GM21825 (cell line): ENCODE measurements at regions not wholly inside any gene's neighbourhood (a gene's known extent, or its start where the extent isn't known, plus 50 kb on each side); places are given as distances from the start of the nearest gene placed in this dataset.

Source experiments
- ATAC-seq: cut with Tn5 transposase; IDR thresholded peaks from one replicate; pipeline ENCODE4 v1.9.1; 2021; ENCODE audit warnings: mild to moderate bottlenecking, moderate library complexity; ENCODE audit not compliant: unreplicated experiment

DNA sequence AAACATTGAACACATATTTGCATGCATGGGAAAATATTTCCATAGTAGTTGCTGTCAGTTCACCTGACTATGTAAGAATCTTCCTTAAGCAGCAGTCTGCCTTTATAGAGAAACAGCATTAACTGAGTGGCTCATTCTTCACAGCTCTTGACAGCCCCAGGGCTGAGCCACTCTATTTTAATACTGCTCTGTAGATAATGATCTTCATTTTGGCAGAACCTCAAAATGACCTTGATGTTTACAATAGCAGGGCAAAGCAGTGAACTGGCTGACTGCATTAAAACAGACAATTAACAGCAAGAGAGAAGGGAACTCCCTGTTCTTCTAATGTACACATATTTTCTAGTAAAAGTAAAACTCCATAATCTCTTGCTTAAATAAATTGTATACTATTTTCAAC, 580.6 kb upstream of the SOX11 start:
- no peak for ATAC-seq

DNA sequence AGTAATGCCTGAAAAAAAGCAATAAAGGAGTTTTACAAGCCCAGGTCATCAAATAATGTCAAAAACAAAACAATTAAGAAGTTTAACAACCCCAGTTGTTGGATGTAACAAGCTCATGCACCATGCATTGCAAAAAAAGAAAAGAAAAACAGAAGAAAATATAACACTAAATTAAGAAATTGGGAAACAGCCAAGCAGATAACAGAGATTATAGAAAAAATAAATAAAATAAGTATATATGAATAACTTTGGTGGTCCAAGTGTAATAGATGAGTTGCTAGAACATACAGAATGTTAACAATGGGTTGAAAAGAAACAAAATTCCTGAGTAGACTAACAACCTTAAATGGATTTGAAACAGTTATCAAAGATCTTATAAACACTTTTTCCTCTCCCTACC, 573.1 kb upstream of the SOX11 start:
- ATAC-seq, result no peak

DNA sequence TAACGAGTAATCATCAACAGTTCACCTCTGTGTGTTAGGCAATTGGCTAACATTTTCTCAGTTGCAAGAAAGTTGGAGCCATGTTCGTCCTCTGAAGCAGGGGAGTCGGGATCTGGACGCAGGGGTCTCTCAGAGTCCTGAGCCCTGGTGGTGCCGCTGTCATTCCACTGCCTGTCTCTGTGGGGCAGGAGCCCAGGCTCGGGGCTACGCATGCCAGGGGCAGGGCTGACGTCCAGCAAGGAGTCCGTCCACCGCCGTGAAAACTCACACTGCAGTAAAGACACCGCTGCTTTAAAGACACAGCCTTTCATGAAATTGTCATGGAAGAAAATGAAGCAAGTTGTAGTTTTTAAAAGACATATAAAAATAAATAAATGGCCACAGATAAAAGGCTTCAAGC, 571.1 kb upstream of the SOX11 start:
- no peak for ATAC-seq

DNA sequence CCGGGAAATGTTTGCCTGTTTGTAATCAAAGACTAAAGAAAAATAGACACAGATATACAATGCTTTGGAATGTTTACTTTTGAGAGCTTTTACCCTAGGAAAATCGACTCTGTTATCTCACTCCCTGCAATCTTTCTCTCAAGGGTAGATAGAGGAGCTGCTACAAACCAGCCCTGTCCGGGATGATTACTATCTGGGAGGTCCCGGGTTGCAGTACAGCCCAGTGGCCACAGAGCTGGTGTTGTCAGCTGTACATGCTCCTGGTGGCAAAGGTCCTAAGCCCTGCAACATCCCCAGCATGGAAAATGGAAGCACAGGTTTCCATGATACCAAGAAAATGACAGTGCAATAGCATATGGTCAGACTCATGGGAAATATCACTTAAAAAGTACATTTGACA, 570.5 kb upstream of the SOX11 start:
- no peak for ATAC-seq

DNA sequence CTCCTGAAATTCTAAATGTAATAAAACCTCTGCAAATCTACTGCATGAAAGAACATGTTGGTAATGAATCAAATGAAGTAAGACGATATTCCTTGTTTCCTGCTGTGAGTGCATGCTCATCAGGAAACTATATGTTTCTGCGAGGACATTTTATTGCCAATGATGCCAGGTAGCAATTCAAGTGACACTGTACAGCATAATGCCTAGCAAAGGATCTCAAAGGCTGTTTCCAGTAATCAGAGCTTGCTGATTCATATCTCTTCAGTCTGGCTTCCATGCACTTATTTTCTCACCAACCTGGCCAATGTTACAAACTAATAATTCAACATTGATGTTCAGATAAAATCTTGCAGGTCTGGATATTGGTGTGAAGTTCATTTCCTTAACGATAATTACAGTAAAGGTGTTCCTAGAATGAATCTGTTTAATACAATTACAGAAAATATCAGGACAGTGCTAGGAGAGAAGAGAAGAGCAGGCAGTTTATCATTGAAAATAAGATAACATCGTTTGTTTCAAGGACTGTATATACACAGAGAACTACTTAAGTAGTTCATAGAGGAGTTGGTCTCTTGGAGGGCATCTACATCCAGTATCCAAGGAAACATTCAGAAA, 568.5 kb upstream of the SOX11 start:
- no peak for ATAC-seq

DNA sequence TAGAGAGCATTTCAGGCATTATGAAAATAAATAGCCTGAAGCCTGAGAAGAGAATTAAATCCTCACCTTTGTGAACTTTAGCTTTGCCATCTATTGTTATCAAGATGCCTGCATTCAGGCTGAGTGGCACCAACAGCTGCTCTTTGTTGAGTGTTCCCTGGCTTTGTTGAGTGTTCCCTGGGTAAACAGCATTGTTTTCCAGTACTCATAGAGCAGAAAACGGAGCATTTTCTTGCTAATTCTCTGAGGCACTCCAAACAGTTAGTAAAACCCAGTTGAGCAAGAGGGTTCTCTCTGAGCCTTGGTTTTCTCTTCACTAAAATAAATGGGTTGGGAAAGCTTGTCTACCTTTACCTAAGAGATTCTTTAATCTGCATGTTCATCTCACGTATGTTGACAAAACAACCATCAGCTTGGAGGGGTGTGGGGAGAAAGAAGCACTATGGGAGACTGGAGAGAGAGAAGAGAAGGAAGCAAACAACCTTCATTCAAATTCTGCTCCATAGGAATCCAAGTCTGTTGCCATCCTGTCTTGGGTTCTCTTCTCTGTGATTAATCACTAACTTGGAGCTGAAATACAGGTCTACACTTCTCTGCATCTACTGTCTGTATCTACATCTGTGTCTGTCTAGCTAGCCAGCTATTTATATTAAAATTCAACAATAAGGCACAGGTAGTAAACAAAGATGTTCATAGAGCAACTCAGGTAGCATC, 567.0 kb upstream of the SOX11 start:
- ATAC-seq, result no peak

DNA sequence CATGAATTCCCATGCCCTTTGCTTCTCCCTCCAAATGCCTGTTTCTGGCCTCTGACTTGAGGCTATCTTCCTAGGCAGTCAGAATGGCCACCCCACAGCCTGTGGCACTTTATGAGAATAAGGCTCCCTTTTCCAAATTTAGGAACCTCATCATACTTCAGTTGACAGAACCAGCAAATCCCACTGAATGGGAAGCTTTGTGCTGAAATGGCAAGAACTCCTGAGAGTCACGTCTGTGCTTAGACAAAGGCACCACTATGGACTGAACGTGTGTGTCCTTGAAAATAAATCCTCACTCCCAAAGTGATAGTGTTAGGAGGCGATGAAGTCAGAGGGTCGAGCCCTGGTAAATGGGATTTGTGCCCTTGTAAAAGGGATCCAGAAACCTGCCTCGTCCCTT, 559.9 kb upstream of the SOX11 start:
- no peak for ATAC-seq

DNA sequence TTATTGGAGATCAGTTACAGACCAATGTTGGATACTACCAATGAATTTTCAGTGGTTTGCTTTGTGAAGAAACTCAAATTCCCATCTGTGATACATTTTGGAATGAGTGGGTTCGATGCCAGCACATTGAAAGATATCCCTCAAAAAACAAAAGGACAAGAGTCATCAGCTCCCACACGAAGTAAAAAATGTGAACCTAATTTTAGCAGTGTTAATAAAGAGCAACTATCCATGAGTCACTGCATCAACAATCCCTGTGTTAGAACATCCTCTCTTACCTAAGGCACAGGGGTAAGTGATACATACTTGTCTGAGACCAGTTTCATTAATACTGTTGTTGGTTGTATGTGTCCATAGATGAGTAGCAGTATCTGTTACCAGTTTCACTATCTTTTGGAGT, 551.8 kb upstream of the SOX11 start:
- no peak for ATAC-seq

DNA sequence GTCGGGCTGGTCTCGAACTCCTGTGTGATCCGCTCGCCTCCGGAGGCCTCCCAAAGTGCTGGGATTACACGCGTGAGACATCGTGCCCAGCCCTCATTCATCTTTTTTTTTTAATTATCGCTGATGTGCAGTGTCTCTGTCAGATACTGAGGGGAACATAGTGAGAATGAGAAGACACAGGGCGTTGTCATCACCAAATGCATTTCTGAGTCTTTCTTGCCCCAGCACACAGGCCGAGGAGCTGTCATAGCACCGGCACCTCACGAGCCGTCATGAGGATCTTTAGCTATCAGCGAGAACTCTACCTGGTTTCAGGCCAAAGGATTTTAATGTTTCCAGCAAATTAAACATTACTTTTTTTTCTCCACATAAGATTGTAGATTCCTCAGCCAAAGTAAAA, 548.0 kb upstream of the SOX11 start:
- ATAC-seq, result no peak

DNA sequence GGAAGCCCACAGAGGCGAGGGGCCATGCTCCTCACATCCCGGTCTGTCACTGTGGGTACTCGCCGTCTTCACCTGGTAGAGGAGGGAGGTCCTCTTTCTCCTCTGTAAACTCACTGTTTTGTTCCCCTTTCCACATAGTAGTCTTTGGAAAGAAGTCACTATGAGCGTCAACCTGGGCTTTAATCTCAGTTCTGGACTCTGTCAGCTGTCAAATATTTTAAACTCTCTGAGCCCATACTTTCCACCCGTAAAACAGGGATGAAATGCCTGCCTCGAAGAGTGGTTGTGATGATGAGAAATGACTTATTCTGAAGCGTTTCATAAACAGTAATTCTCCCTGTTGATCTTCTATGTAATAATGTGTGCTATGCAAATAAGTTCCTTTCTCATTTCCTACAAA, 547.1 kb upstream of the SOX11 start:
- ATAC-seq, result no peak

DNA sequence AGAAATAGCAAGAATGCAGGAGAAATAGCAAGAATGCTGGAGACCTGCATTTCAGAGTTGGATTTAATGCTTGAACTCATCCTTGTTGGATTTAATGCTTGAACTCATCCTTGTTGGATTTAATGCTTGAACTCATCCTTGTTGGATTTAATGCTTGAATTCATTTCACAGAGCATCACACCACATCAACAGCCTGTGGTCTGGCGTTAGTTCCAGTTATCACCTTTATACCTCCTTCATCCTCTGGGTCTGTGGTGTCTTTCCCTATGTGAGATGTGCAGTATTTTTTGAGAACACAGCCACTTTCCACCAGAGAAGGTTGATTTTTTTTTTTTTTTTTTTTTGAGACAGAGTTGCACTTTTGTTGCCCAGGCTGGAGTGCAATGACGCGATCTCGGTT, 546.4 kb upstream of the SOX11 start:
- no peak for ATAC-seq

DNA sequence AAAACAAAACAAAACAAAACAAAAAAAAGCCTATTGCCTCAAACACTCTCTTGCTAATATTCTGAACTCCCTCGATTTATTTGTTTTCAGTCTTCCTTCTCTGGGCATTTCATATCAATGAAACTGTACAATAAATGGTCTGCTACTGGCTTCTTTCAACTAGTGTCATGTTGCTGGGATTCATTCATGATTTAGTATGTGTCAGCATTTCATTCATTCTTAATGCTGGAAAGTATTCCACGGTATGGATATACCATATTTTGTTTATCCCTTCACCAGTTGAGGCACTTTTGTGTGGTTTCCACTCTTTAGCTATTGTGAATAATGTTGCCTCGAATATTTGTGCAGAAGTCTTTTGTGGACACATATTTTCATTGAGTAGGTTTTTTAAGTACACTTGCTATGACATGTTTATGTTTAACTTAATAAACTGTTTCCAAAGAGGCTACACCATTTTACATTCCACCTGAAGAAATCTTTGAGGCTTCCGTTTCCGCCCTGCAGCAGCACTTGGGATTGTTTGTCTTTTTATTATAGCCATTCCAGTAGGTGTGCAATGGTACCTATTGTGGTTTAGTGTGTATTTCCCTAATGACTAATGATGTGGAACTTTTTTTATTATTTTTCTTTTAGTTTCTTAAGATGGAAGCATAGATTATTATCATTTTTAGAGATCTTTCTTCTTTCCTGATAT, 543.6 kb upstream of the SOX11 start:
- no peak for ATAC-seq

DNA sequence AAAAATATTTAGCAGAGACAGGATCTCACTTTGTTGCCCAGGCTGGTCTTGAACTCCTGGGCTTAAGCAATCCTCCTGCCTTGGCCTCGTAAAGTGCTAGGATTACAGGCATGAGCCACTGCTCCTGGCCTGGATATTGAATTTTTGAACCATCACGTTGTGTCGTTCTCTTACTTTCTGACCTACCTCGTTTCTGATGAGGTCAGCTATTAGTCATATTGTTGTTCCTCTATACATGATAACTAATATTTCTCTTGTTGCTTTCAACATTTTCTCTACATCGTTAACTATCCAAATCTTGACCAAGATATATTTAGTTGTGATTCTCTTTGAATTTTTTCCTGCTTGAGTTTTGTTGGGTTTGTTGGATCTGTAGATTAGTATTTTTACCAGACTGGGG, 541.3 kb upstream of the SOX11 start:
- ATAC-seq, result no peak

DNA sequence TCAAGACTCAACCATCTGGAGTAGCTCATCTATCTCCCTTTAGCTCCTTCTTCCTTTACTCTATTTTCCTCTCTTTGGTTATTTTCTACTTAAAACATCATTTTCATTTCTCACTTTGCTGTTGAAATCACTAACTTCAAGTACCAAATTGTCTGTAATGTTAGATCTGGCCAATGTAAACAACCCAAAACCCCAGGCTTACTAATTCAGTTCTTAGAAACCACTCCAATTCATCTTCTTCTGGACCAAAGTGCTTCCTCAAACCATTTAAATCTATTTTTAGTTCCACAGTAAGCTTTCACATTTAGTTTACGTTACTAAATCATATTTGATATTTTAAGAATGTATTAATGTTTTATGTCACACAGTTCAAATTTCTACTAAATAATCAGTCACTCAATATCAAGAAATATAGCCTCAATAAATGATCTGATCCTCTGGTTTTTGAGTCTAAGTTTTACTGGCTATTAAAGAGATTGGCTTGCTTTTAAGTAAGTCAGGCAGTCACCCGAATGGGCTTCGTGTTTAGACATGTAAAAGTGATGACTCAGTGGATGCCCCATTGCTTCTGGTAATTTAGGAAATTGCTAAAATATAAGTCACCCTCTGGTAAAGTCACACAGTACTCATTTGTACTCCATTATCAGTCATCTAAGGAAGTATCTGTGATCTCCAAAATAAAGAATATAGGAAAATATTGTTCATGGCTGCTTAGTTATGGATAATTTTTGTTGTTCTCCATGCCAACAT, 527.2 kb upstream of the SOX11 start:
- ATAC-seq, result no peak

DNA sequence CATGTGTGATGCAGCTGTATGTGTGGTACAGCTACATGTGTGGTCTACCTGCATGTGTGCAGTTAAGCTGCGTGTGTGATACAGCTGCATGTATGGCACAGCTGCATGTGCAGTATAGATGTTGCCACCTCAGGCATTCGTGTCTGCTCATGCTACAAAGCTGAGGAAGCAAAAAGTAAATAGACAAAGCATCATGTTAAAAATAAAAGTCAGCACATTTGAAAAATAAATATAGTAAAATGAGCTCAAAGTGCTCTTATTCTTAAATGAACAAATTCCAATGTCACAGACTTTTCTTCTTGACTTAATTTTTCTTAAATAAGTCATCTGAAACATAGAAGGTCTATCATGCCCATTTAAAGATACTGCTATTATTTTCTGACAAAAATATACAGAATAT, 519.3 kb upstream of the SOX11 start:
- ATAC-seq, result no peak

DNA sequence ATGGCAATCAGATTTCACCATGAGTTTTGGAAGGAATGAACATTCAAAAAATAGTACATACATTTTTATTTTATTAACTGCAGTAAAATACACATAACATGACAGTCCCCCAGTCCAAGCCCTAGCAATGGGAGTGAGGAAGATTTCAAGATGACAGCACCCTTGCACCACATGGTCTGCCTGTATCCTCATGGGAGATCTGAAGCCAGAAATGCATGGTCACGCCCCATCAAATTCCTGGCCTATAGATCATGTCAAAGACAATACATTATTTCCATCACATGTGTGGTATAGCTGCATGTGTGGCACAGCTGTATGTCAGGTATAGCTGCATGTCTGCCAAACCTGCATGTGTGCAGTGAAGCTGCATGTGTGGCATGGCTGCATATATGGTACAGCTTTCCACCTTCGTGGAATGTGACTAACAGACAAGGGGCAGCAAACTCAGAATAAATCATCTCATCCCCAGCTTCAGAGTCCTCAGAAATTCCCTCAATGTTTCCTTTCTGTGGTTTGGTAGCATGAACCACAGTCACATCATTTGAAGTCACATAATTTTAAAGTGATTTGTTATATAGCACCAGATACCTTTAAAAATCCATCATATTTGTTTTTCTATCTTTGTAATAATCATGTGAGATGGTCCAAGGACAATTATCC, 518.2 kb upstream of the SOX11 start:
- no peak for ATAC-seq

DNA sequence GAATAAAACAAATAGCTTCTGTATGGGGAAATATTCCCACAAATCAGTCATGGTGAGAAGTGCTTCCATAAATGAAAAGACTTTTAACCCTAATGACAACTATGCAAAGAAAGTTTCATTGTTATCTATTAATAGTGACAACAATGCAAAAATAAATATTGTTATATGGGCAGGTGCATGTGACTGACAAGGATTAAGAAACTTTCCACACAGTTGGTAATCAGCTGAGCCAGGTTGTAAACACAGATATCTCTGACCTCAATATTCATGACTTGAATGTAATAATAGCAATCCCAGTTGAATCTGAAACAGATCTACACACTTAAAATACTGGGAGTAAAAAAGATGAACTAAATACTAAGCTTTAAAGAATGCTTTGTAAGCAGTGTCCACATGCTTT, 517.0 kb upstream of the SOX11 start:
- ATAC-seq, result no peak

DNA sequence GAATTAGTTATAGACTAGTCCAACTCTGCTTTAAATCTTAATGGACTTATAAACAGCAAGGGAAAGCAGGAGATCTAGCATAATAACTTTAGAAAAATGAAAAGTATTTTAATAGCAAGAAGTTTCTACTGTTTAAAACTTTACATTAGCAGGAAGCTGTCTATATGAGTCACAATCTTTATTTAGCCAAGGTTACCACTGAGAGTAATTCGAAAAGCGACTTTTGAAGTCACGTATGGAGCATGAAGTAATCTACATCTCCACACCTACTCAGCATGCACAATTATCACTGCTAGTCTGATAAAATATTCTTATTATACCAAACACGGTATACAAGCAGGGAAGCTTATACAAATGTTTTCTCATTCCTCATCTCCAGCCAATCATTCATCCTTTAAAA, 515.4 kb upstream of the SOX11 start:
- no peak for ATAC-seq

DNA sequence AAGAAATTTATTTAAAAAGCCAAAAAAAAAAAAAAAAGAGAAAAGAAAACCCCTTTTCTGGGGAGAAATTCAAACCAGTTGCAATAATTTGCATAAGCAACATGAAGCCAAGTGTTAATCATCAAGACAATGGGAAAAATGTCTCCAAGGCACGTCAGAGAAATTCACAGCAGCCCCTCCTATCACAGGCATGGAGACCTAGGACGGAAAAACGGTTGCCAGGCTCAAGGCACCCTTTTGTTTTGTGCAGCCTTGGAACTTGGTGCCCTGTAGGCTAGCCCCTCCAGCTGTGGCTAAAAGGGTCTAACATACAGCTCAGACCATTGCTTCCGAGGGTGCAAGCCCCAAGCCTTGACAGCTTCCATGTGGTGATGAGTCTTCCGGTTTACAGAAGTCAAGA, 509.2 kb upstream of the SOX11 start:
- no peak for ATAC-seq

DNA sequence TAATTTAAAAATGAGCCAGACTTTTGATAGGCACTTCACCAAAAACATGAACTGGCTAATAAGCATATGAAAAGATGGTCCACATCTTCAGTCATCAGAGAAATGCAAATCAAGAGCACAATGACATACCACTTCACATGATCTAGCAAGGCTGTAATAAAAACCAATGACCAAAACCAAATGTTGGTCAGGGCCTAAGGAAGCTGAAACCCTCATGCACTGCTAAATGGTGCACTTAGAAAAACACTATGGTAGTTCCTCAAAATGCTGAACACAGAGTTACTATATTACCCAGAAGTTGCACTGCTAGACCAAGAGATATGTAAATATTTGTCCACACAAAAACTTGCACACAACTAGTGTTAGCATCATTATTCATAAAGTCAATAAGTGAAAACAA, 504.9 kb upstream of the SOX11 start:
- no peak for ATAC-seq

DNA sequence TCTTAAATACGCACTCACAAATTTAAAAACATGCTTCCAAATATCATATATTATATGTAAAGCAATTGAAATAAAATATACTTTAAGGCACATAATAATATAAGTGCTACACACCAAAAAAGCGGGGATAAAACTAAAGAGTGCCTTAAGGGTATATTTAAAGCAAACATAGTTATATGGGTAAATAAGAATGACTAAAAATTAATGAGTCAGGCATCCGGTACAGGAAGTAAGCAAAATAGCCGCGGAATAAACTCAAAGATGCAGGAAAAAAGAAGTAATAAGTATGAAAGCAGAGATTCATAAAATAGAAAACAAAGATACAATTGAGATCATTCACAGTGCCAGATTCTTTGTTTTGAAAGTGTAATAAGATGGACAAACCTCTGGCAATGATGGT, 503.5 kb upstream of the SOX11 start:
- no peak for ATAC-seq
